ENCODE measurements at regions not wholly inside any gene's neighbourhood (a gene's known extent, or its start where the extent isn't known, plus 50 kb on each side); places are given as distances from the start of the nearest gene placed in this dataset.

DNA sequence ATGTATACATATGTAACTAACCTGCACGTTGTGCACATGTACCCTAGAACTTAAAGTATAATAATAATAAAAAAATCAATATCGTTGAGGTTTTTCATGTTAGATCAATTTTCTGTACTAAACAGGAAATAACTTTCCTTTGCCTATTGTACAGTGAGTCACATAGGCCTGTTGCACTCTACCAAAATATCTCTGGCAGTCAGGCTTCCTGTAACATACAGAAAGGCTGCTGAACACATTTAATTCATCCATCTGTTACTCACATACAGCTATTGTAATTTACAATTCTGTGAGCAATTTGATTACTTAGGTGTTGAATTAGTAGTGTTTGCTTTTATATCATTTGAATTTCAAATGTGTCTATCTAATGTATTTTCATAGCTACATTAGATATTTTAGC is 427.8 kb downstream of the TMA16 start:
- CTCF ChIA-PET (ENCODE audit: partially characterized antibody), result no interaction called here
- WGBS, 2 experiments (ENCODE audit: extremely low coverage in 1 of 2, insufficient coverage in 1 of 2, insufficient read length in 1 of 2, insufficient replicate concordance in 2 of 2, low coverage in 1 of 2, low lambda C conversion rate in 2 of 2, missing lambda C conversion rate in 1 of 2), result 100% methylated on average over 2 of the region's 2 CpGs; no CpG with 5 or more reads in 1 of the 2 experiments
- H3K4ac ChIP-seq (replicated peaks; ENCODE audit: insufficient read length, low read depth, low read length), result no peak overlapping the region
- TF ChIP-seq, protein P1, sequence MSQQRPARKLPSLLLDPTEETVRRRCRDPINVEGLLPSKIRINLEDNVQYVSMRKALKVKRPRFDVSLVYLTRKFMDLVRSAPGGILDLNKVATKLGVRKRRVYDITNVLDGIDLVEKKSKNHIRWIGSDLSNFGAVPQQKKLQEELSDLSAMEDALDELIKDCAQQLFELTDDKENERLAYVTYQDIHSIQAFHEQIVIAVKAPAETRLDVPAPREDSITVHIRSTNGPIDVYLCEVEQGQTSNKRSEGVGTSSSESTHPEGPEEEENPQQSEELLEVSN (IDR thresholded peaks at IDR 0.05), result no peak

More for the DNA sequence above, 427.8 kb downstream of the TMA16 start:
- no peak overlapping the region for H3K18ac ChIP-seq (ENCODE audit: extremely low read depth, low read length)
- no peak overlapping the region for H3K9ac ChIP-seq (replicated peaks in 1 of 4; ENCODE audit: extremely low read depth in 1 of 4, low read depth in 3 of 4, low read length in 3 of 4)
- H2BK120ac ChIP-seq (replicated peaks; ENCODE audit: low read depth, low read length), result no peak overlapping the region
- H2BK15ac ChIP-seq (ENCODE audit: low read length), result no peak overlapping the region
- H3K23ac ChIP-seq (ENCODE audit: insufficient read length), result no peak overlapping the region
- H2BK12ac ChIP-seq (ENCODE audit: low read depth, low read length), result no peak overlapping the region
- H4K5ac ChIP-seq (ENCODE audit: insufficient read length, low read depth, low read length), result no peak overlapping the region
- H2BK20ac ChIP-seq (ENCODE audit: low read length), result no peak overlapping the region
- H3K4me3 ChIP-seq (ENCODE audit: extremely low read depth in 1 of 4, insufficient read depth in 2 of 4, low read depth in 3 of 4, low read length in 4 of 4), result no peak overlapping the region
- H2AK5ac ChIP-seq (ENCODE audit: low read depth, low read length), result no peak overlapping the region
- no peaks in the 10 kb centered on the region for H4K20me1 ChIP-seq (replicated peaks in 1 of 2; ENCODE audit: control insufficient read depth in 1 of 2, insufficient read depth in 2 of 2, low read length in 2 of 2)
- POLR2A ChIA-PET (ENCODE audit: partially characterized antibody), result no interaction called here
- no peak overlapping the region for H4K8ac ChIP-seq (ENCODE audit: extremely low read depth, insufficient read depth, low read length)
- H3K79me1 ChIP-seq (ENCODE audit: low read depth, low read length), result no peaks in the 10 kb centered on the region
- no peak for FAIRE-seq
- H3K9me3 ChIP-seq (ENCODE audit: insufficient read depth in 2 of 2, low read depth in 1 of 2, low read length in 1 of 2), result no peaks in the 10 kb centered on the region
- DNase-seq (ENCODE audit: low read depth in 1 of 2, low spot score in 2 of 2), result no peak
- H2AFZ ChIP-seq (ENCODE audit: low read length), result no peak overlapping the region
- no peak overlapping the region for H2BK5ac ChIP-seq (ENCODE audit: low read depth, low read length)
- H3K56ac ChIP-seq (replicated peaks; ENCODE audit: insufficient read length, low read depth, low read length), result no peak overlapping the region
- H3K27ac ChIP-seq (ENCODE audit: low read depth, low read length), result no peak overlapping the region
- H3K14ac ChIP-seq (ENCODE audit: insufficient read length), result no peak overlapping the region
- no peaks in the 10 kb centered on the region for H3K36me3 ChIP-seq (ENCODE audit: control insufficient read depth in 2 of 4, insufficient read depth in 4 of 4, low read length in 3 of 4)
- H4K91ac ChIP-seq (replicated peaks; ENCODE audit: insufficient read length, low read length), result no peak overlapping the region
- H3K23me2 ChIP-seq (ENCODE audit: low read depth, low read length), result no peaks in the 10 kb centered on the region
- no peaks in the 10 kb centered on the region for H3K79me2 ChIP-seq (ENCODE audit: control insufficient read depth in 1 of 2, insufficient read depth in 2 of 2, low read length in 2 of 2)
- no peaks in the 10 kb centered on the region for H3K27me3 ChIP-seq (replicated peaks in 1 of 4; ENCODE audit: control insufficient read depth in 3 of 4, extremely low read depth in 1 of 4, insufficient read depth in 3 of 4, low read length in 3 of 4)
- H3K4me1 ChIP-seq (replicated peaks in 1 of 4; ENCODE audit: control insufficient read depth in 3 of 4, insufficient read depth in 4 of 4, low read length in 3 of 4), result no peaks in the 10 kb centered on the region; a peak in 1 of 7 replicates
- no peak overlapping the region for H3K4me2 ChIP-seq (ENCODE audit: insufficient read depth in 1 of 2, low read depth in 2 of 2, low read length in 2 of 2)

Data from H1 (cell line).